ENCODE measurements at regions not wholly inside any gene's neighbourhood (a gene's known extent, or its start where the extent isn't known, plus 50 kb on each side); places are given as distances from the start of the nearest gene placed in this dataset.

GRCh38 chr3:18885612-18886011 is 262.7 kb upstream of the KCNH8 start:
- TF ChIP-seq POLR2A (IDR thresholded peaks at IDR 0.05; ENCODE audit: low read length) (no peak), GATA1 (IDR thresholded peaks at IDR 0.05; ENCODE audit: low read depth, low read length) (no peak)

All from erythroblast (primary cell).